Caco-2 (cell line): ENCODE measurements at regions not wholly inside any gene's neighbourhood (a gene's known extent, or its start where the extent isn't known, plus 50 kb on each side); places are given as distances from the start of the nearest gene placed in this dataset.

Experiments
- BruUV-seq: library from RNA; stranded (reverse); fragments of 400-500 nt; replicated peaks from 2 replicates; lab custom pipeline; 2021; lab: Mats Ljungman, UMichigan
- CTCF ChIA-PET: fragments of 300-600 bp; sonication (Branson Sonifier 250); formaldehyde crosslinking; loops from one replicate; lab custom pipeline; 2022; ENCODE audit warnings: antibody characterized with exemption; lab: Charles Lee
- POLR2A ChIA-PET: fragments of 300-600 bp; sonication (Branson Sonifier 250); formaldehyde crosslinking; loops from one replicate; lab custom pipeline; 2022; ENCODE audit warnings: antibody characterized with exemption; lab: Charles Lee
- DNase-seq, 2 experiments: peaks; one replicate each; pipeline versions ENCODE4 v3.0.0 to v3.0.0-alpha.2; 2020 to 2022
- H3K27me3 ChIP-seq: replicated peaks from 2 replicates; pipeline ENCODE4 v1.6.0; 2011; ENCODE audit warnings: low read length; ENCODE audit not compliant: control insufficient read depth, insufficient read depth
- H3K36me3 ChIP-seq: 2 replicates; pipeline ENCODE4 v1.5.1; 2011; ENCODE audit warnings: low read length; ENCODE audit not compliant: control insufficient read depth, insufficient read depth
- H3K4me1 ChIP-seq: fragments of 250-450 bp; sonication (Bioruptor Pico); 2 replicates; pipeline ENCODE4 v1.5.1; 2020; ENCODE audit warnings: mild to moderate bottlenecking
- H3K4me3 ChIP-seq: 2 replicates; pipeline ENCODE4 v1.5.1; 2011; ENCODE audit warnings: low read depth, mild to moderate bottlenecking, control low read depth, low read length
- H3K9me3 ChIP-seq: fragments of 250-450 bp; sonication (Bioruptor Pico); 2 replicates; pipeline ENCODE4 v1.5.1; 2020; ENCODE audit warnings: mild to moderate bottlenecking, moderate library complexity
- H3K27ac Mint-ChIP-seq: one replicate; pipeline ENCODE4 v1.8.0; 2022; ENCODE audit warnings: mixed read lengths; ENCODE audit not compliant: unreplicated experiment
- H3K27me3 Mint-ChIP-seq: one replicate; pipeline ENCODE4 v1.8.0; 2022; ENCODE audit warnings: mixed read lengths; ENCODE audit not compliant: insufficient read depth, unreplicated experiment
- H3K36me3 Mint-ChIP-seq: one replicate; pipeline ENCODE4 v1.8.0; 2022; ENCODE audit warnings: mild to moderate bottlenecking, mixed read lengths; ENCODE audit not compliant: insufficient read depth, unreplicated experiment
- H3K4me1 Mint-ChIP-seq: one replicate; pipeline ENCODE4 v1.8.0; 2022; ENCODE audit warnings: low read depth, mixed read lengths; ENCODE audit not compliant: unreplicated experiment
- H3K4me3 Mint-ChIP-seq: one replicate; pipeline ENCODE4 v1.8.0; 2022; ENCODE audit warnings: mild to moderate bottlenecking, moderate library complexity, mixed read lengths; ENCODE audit not compliant: unreplicated experiment
- H3K9me3 Mint-ChIP-seq: one replicate; pipeline ENCODE4 v1.8.0; 2022; ENCODE audit warnings: mixed read lengths; ENCODE audit not compliant: unreplicated experiment
- intact Hi-C: fragments of 100-400 bp; cut with micrococcal nuclease; formaldehyde crosslinking; loops from one replicate; pipeline ENCODE4 v1.10.0; 2022; ENCODE audit not compliant: unreplicated experiment
- TF ChIP-seq, protein P1 (sequence below), 2 experiments: fragments of 200-600 bp in 1 of 2; IDR thresholded peaks; 1 replicate in 1 of 2; 2 replicates in 1 of 2; pipeline versions ENCODE4 v1.5.1 to v1.8.0; 2011 to 2022; ENCODE audit warnings: antibody characterized with exemption in 1 of 2, control low read depth in 1 of 2, inconsistent platforms in 1 of 2, low read depth in 1 of 2, low read length in 1 of 2, mild to moderate bottlenecking in 1 of 2, moderate library complexity in 1 of 2; ENCODE audit not compliant: insufficient read depth in 1 of 2, severe bottlenecking in 1 of 2, unreplicated experiment in 1 of 2

DNA sequence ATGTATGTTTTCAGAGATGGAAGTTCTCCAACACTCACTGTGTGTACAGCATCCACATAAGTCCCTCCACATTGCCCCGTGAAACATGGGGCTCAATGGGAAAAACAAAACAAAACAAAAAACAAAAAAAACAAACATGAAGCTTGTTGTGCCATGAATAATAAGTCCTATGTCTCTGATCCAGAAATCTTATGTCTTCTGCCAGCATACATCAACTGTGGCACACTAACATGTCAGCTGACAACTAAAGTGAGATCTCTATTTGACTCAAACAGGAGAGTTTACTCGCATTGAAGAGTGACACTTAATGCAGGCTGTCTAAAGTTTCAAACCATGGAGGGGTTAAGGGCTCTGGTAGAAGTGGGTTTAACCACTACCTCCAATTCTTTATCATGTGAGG is 180.2 kb upstream of the ROBO1 start:
- no peak for DNase-seq
- H3K36me3 ChIP-seq: no peaks in the 10 kb centered on the region
- Mint-ChIP-seq H3K4me1 (no peaks in the 10 kb centered on the region), H3K27me3 (no peaks in the 10 kb centered on the region), H3K27ac (no peak overlapping the region), H3K36me3 (no peaks in the 10 kb centered on the region), H3K9me3 (no peaks in the 10 kb centered on the region), H3K4me3 (no peak overlapping the region)
- no TSS peak for BruUV-seq
- H3K4me1 ChIP-seq: no peaks in the 10 kb centered on the region
- TF ChIP-seq, protein P1, sequence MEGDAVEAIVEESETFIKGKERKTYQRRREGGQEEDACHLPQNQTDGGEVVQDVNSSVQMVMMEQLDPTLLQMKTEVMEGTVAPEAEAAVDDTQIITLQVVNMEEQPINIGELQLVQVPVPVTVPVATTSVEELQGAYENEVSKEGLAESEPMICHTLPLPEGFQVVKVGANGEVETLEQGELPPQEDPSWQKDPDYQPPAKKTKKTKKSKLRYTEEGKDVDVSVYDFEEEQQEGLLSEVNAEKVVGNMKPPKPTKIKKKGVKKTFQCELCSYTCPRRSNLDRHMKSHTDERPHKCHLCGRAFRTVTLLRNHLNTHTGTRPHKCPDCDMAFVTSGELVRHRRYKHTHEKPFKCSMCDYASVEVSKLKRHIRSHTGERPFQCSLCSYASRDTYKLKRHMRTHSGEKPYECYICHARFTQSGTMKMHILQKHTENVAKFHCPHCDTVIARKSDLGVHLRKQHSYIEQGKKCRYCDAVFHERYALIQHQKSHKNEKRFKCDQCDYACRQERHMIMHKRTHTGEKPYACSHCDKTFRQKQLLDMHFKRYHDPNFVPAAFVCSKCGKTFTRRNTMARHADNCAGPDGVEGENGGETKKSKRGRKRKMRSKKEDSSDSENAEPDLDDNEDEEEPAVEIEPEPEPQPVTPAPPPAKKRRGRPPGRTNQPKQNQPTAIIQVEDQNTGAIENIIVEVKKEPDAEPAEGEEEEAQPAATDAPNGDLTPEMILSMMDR (IDR thresholded peaks at IDR 0.05; ENCODE audit: insufficient read depth in 1 of 2, low read depth in 1 of 2, low read length in 1 of 2, severe bottlenecking in 1 of 2, unreplicated experiment in 1 of 2): no peak
- POLR2A ChIA-PET: no interaction called here
- H3K27me3 ChIP-seq: no peaks in the 10 kb centered on the region
- no peaks in the 10 kb centered on the region for H3K9me3 ChIP-seq
- intact Hi-C loops: no loop called here
- CTCF ChIA-PET: no interaction called here
- no peak overlapping the region for H3K4me3 ChIP-seq

DNA sequence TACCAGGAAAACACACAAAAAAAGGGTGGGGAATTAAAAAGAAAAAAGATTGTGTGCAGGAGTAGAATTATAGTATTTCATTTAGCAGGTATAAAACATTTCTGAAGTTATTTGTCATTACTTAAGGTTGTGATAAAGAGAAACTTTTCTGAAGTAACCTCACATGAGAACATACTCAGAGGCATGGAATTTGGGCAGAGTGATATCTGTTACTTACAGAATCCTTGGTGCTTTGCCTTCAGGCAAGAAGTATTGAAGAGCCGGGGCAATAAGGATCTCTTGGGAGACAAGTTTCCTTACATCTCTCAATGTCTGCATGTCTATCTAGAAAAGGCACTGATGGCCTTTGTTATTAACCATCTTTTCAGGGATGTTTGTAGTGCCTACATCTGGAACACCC is 179.7 kb upstream of the ROBO1 start:
- ChIA-PET POLR2A (no interaction called here), CTCF (no interaction called here)
- Mint-ChIP-seq H3K27ac (no peak overlapping the region), H3K36me3 (no peaks in the 10 kb centered on the region), H3K27me3 (no peaks in the 10 kb centered on the region), H3K4me1 (no peaks in the 10 kb centered on the region), H3K4me3 (no peak overlapping the region), H3K9me3 (no peaks in the 10 kb centered on the region)
- TF ChIP-seq, protein P1 (IDR thresholded peaks at IDR 0.05; ENCODE audit: insufficient read depth in 1 of 2, low read depth in 1 of 2, low read length in 1 of 2, severe bottlenecking in 1 of 2, unreplicated experiment in 1 of 2): no peak
- H3K9me3 ChIP-seq: no peaks in the 10 kb centered on the region
- intact Hi-C loops: no loop called here
- H3K36me3 ChIP-seq: no peaks in the 10 kb centered on the region
- no peaks in the 10 kb centered on the region for H3K27me3 ChIP-seq
- no TSS peak for BruUV-seq
- H3K4me1 ChIP-seq: no peaks in the 10 kb centered on the region
- no peak for DNase-seq
- no peak overlapping the region for H3K4me3 ChIP-seq

DNA sequence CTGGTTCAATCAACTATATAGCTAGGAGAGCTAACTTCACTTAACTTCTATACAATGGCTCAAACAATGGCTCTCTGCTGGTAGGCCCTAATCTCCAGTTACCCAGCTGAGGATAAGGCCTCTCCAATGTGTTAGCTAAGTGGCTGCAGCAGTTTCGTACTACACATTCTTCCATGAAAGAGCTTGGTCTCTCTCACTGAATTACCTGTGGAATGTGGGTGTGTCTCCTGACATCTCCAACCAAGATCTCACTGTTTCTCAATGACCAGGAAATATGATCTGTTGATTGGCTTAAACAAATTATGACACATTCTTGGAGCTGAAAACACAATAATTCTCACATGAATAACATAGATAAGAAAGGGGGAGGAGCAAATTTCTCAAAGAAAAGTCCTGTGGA is 169.8 kb upstream of the ROBO1 start:
- Histone ChIP-seq H3K36me3 (no peaks in the 10 kb centered on the region), H3K4me1 (peaks cover 15% of the 10 kb centered on the region), H3K27me3 (no peaks in the 10 kb centered on the region), H3K9me3 (no peaks in the 10 kb centered on the region), H3K4me3 (no peak overlapping the region)
- H3K9me3 Mint-ChIP-seq: no peaks in the 10 kb centered on the region
- intact Hi-C loops: no loop called here
- no peaks in the 10 kb centered on the region for H3K36me3 Mint-ChIP-seq
- H3K4me3 Mint-ChIP-seq: no peak overlapping the region
- TF ChIP-seq, protein P1 (IDR thresholded peaks at IDR 0.05; ENCODE audit: insufficient read depth in 1 of 2, low read depth in 1 of 2, low read length in 1 of 2, severe bottlenecking in 1 of 2, unreplicated experiment in 1 of 2): no peak
- no TSS peak for BruUV-seq
- peaks cover 13% of the 10 kb centered on the region for H3K4me1 Mint-ChIP-seq
- POLR2A ChIA-PET: no interaction called here
- CTCF ChIA-PET: interaction anchor here (0.6 kb wide), 1 partner anchor 10 kb away, joined by 3 read pairs; no protein-coding TSS in a partner anchor
- peak; percentile 71 to 76 for DNase-seq
- no peaks in the 10 kb centered on the region for H3K27me3 Mint-ChIP-seq
- peak overlapping the region; percentile 76 for H3K27ac Mint-ChIP-seq
